Liver (tissue), 3 donors: ENCODE measurements at regions not wholly inside any gene's neighbourhood (a gene's known extent, or its start where the extent isn't known, plus 50 kb on each side); places are given as distances from the start of the nearest gene placed in this dataset.

Experiments
- HNF4G ChIP-seq: IDR thresholded peaks from 2 replicates; pipeline ENCODE4 v1.6.1; 2016; ENCODE audit warnings: antibody characterized with exemption
- SP1 ChIP-seq: IDR thresholded peaks from 2 replicates; pipeline ENCODE4 v1.6.1; 2018; ENCODE audit warnings: antibody characterized with exemption, mild to moderate bottlenecking
- YY1 ChIP-seq: IDR thresholded peaks from 2 replicates; pipeline ENCODE4 v1.6.1; 2016; ENCODE audit warnings: antibody characterized with exemption, mild to moderate bottlenecking
- TF ChIP-seq, protein P1 (sequence below): fragments of 150-350 bp; IDR thresholded peaks from 2 replicates; pipeline ENCODE4 v1.5.1; 2017; ENCODE audit warnings: improper control_type of control experiment, low read depth, low read length; ENCODE audit not compliant: missing input control
- donor health status: healthy.
- donor health status: healthy.

DNA sequence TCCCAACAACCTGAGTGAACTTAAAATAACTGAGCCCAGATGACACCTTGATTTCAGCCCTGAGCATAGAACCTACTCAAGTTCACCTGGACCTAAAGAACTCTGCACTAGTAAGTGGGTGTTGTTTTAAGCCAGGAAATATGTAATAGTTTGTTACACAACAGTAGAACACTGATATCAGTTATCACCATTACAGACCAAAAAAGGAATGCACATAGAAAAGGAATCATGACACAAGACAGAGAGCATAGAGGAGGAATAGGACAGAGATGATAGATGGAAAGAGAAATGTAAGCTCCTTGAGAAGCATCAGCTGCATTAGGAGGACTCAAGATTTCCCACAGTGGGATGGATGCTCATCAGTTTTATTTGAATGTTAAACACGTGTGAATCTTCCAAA is 1096.9 kb upstream of the SEMA6A start:
- TF ChIP-seq, protein P1, sequence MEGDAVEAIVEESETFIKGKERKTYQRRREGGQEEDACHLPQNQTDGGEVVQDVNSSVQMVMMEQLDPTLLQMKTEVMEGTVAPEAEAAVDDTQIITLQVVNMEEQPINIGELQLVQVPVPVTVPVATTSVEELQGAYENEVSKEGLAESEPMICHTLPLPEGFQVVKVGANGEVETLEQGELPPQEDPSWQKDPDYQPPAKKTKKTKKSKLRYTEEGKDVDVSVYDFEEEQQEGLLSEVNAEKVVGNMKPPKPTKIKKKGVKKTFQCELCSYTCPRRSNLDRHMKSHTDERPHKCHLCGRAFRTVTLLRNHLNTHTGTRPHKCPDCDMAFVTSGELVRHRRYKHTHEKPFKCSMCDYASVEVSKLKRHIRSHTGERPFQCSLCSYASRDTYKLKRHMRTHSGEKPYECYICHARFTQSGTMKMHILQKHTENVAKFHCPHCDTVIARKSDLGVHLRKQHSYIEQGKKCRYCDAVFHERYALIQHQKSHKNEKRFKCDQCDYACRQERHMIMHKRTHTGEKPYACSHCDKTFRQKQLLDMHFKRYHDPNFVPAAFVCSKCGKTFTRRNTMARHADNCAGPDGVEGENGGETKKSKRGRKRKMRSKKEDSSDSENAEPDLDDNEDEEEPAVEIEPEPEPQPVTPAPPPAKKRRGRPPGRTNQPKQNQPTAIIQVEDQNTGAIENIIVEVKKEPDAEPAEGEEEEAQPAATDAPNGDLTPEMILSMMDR, result no peak
- TF ChIP-seq SP1 (no peak), HNF4G (no peak), YY1 (no peak)
